Posterior cingulate gyrus (tissue), 11 donors: ENCODE measurements at regions not wholly inside any gene's neighbourhood (a gene's known extent, or its start where the extent isn't known, plus 50 kb on each side); places are given as distances from the start of the nearest gene placed in this dataset.
A peak's percentile ranks its signal among the peaks of the same experiment; 100 is the strongest.
"Not testable (repeated sequence)": the region's sequence is repeated elsewhere in the genome, so short reads cannot be mapped to it uniquely, and the experiment has no call there.

Source experiments
- DNase-seq, 10 donors: peaks; one replicate each; pipeline versions ENCODE4 v3.0.0 to v3.0.0-alpha.2; 2020 to 2021; ENCODE audit warnings: mixed read lengths in 3 of 10
- intact Hi-C: fragments of 100-400 bp; cut with DNase I; formaldehyde crosslinking; loops from one replicate; pipeline ENCODE4 v1.15.1; 2023

GRCh38 chr5:176048671-176049070 is 80.6 kb upstream of the THOC3 start:
- DNase-seq, intact Hi-C loops: not testable (repeated sequence)

- intact Hi-C loops = not testable (repeated sequence)
- peak in 1 of 10 donors; percentile 66 for DNase-seq
These were observed 92.6 kb upstream of the THOC3 start for GRCh38 chr5:176060472-176061268.

- DNase-seq = peak in 2 of 10 donors; percentile 75 to 77
- intact Hi-C loops = not testable (repeated sequence)
These were observed 93.1 kb upstream of the THOC3 start for GRCh38 chr5:176061269-176061622.

GRCh38 chr5:176061660-176062059 is 93.5 kb upstream of the THOC3 start:
- DNase-seq, intact Hi-C loops: not testable (repeated sequence)

- DNase-seq, intact Hi-C loops: not testable (repeated sequence)
These were observed 98.3 kb upstream of the THOC3 start for GRCh38 chr5:176066262-176066945.

- intact Hi-C loops = not testable (repeated sequence)
These were observed 99.0 kb upstream of the THOC3 start for GRCh38 chr5:176067162-176067561.

GRCh38 chr5:176067948-176068347 is 99.8 kb upstream of the THOC3 start:
- DNase-seq, intact Hi-C loops: not testable (repeated sequence)

More at GRCh38 chr5:176067162-176067561, 99.0 kb upstream of the THOC3 start:
- not testable (repeated sequence) for DNase-seq

GRCh38 chr5:176073996-176074571 is 106.0 kb upstream of the THOC3 start:
- peak in 2 of 10 donors; percentile 33 to 40 for DNase-seq
- intact Hi-C loops = not testable (repeated sequence)

- peak in 2 of 10 donors; percentile 59 to 61 for DNase-seq
- intact Hi-C loops = not testable (repeated sequence)
These were observed 115.6 kb upstream of the THOC3 start for GRCh38 chr5:176083717-176084116.

- DNase-seq, intact Hi-C loops: not testable (repeated sequence)
These were observed 135.0 kb upstream of the THOC3 start for GRCh38 chr5:176103083-176103482.

GRCh38 chr5:176112888-176113287 is 125.3 kb upstream of the SIMC1 start:
- DNase-seq, intact Hi-C loops: not testable (repeated sequence)

GRCh38 chr5:176113673-176114335 is 124.4 kb upstream of the SIMC1 start:
- intact Hi-C loops, DNase-seq: not testable (repeated sequence)

- DNase-seq, intact Hi-C loops: not testable (repeated sequence)
These were observed 123.4 kb upstream of the SIMC1 start for GRCh38 chr5:176114825-176115224.

GRCh38 chr5:176117699-176118238 is 120.5 kb upstream of the SIMC1 start:
- DNase-seq, intact Hi-C loops: not testable (repeated sequence)

- intact Hi-C loops = not testable (repeated sequence)
These were observed 115.9 kb upstream of the SIMC1 start for GRCh38 chr5:176122361-176122760.

GRCh38 chr5:176124120-176124519 is 114.1 kb upstream of the SIMC1 start:
- peak in 1 of 10 donors; percentile 69 for DNase-seq
- intact Hi-C loops = not testable (repeated sequence)

More at GRCh38 chr5:176122361-176122760, 115.9 kb upstream of the SIMC1 start:
- not testable (repeated sequence) for DNase-seq

- DNase-seq = no peak
- intact Hi-C loops = no loop called here
These were observed 106.5 kb upstream of the SIMC1 start for GRCh38 chr5:176131771-176132170.

- intact Hi-C loops = no loop called here
- peak in 1 of 10 donors; percentile 85 for DNase-seq
These were observed 105.5 kb upstream of the SIMC1 start for GRCh38 chr5:176132471-176133288.

- intact Hi-C loops = no loop called here
- no peak for DNase-seq
These were observed 104.8 kb upstream of the SIMC1 start for GRCh38 chr5:176133289-176133870.
